ENCODE measurements at regions not wholly inside any gene's neighbourhood (a gene's known extent, or its start where the extent isn't known, plus 50 kb on each side); places are given as distances from the start of the nearest gene placed in this dataset.

DNA sequence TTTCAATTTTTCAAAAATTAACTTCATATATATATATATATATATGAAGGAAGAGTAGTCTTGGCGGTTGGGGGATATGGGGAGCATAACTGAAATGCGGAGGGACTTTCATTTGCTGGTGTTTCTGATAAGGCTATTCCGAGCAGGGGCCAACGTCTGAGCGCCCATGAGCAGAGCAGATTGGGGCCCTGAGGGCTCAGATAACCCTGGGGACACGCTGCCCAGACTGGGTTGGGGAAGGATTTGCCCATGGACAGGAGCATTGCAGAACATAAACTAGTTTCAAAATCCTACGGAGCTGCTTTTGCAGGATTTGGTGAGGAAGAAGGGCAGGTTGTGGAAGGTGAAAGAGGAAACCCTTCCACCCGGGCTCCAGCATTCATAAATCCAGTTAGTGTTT, 240.2 kb downstream of the IRX1 start:
- no peak overlapping the region for H3K4me3 ChIP-seq
- H3K27me3 ChIP-seq = no peaks in the 10 kb centered on the region
- H3K9me3 ChIP-seq = no peaks in the 10 kb centered on the region
- no peaks in the 10 kb centered on the region for H3K4me1 ChIP-seq
- intact Hi-C loops (cut with DNase I) = no loop called here
- H3K36me3 ChIP-seq = no peaks in the 10 kb centered on the region
- TF ChIP-seq, protein P1, sequence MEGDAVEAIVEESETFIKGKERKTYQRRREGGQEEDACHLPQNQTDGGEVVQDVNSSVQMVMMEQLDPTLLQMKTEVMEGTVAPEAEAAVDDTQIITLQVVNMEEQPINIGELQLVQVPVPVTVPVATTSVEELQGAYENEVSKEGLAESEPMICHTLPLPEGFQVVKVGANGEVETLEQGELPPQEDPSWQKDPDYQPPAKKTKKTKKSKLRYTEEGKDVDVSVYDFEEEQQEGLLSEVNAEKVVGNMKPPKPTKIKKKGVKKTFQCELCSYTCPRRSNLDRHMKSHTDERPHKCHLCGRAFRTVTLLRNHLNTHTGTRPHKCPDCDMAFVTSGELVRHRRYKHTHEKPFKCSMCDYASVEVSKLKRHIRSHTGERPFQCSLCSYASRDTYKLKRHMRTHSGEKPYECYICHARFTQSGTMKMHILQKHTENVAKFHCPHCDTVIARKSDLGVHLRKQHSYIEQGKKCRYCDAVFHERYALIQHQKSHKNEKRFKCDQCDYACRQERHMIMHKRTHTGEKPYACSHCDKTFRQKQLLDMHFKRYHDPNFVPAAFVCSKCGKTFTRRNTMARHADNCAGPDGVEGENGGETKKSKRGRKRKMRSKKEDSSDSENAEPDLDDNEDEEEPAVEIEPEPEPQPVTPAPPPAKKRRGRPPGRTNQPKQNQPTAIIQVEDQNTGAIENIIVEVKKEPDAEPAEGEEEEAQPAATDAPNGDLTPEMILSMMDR (IDR thresholded peaks at IDR 0.05) = no peak
- DNase-seq (ENCODE audit: low spot score in 2 of 2) = no peak
- no peak overlapping the region for H3K27ac ChIP-seq

DNA sequence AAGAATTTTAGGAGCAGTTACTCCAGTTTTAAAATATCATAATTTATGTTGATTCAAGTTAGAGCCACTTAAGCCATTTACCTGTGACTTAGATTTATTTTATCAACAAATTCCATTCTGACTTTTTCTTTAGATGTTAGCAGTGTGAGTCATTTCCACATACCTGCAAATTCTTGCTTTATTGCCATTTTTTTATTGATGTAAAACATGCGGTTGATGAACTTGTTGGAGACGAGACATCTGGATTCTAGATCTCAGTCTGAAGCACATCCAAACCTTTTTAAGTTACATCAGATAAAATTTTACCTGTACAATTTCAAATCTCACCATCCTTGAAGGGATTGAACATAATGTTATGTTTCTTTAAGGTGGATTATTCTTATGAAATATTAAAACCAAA, 240.9 kb downstream of the IRX1 start:
- Histone ChIP-seq H3K4me3 (no peak overlapping the region), H3K27ac (no peak overlapping the region), H3K27me3 (no peaks in the 10 kb centered on the region), H3K9me3 (no peaks in the 10 kb centered on the region), H3K4me1 (no peaks in the 10 kb centered on the region), H3K36me3 (no peaks in the 10 kb centered on the region)
- intact Hi-C loops (cut with DNase I) = no loop called here
- TF ChIP-seq, protein P1 (IDR thresholded peaks at IDR 0.05) = no peak
- no peak for DNase-seq (ENCODE audit: low spot score in 2 of 2)

DNA sequence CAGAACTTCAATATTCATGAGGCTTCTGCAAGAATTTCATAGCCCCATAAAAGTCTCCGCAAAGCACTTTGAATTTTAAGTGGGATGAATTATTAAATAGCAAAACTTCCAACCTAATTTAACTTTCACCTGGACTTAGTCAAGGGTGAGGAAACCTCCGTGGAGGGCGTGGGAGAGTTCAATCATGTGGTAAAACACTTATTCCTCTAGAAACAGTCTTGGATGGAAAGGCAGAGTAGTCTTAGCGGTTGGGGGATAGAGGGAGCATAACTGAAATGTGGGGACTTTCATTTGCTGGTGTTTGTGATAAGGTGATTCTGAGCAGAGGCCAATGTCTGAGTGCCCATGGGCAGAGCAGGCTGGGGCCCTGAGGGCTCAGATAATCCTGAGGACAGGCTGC, 241.9 kb downstream of the IRX1 start:
- no peaks in the 10 kb centered on the region for H3K27me3 ChIP-seq
- no peak overlapping the region for H3K4me3 ChIP-seq
- H3K36me3 ChIP-seq = no peaks in the 10 kb centered on the region

DNA sequence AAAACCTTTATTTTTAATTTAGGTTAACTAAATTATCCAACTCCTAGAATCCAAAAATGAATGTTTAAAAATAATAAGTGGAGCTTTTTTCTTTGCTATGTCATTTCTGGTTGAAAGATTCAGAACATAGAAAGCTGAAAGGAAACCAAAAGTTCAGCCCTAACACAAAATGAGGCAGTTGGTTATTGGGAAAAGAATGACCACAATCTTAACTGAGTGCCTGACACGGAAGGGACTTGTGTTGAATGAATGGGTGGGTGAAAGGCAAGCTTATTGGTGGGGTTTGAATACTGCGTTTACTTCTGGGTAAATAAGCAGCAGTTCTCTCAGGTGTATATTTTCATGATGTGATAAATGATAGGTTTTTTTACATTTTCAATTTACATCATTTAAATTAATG, 243.5 kb downstream of the IRX1 start:
- H3K9me3 ChIP-seq = no peaks in the 10 kb centered on the region
- H3K27ac ChIP-seq = no peak overlapping the region
- no peak overlapping the region for H3K4me3 ChIP-seq
- TF ChIP-seq, protein P1 (IDR thresholded peaks at IDR 0.05) = no peak
- DNase-seq (ENCODE audit: low spot score in 2 of 2) = no peak
- intact Hi-C loops (cut with DNase I) = no loop called here
- H3K4me1 ChIP-seq = peaks cover 0 to 4% of the 10 kb centered on the region in 2 donors
- H3K27me3 ChIP-seq = no peaks in the 10 kb centered on the region
- H3K36me3 ChIP-seq = no peaks in the 10 kb centered on the region

More for the DNA sequence above, 241.9 kb downstream of the IRX1 start:
- no peaks in the 10 kb centered on the region for H3K9me3 ChIP-seq
- no peaks in the 10 kb centered on the region for H3K4me1 ChIP-seq
- TF ChIP-seq, protein P1 (IDR thresholded peaks at IDR 0.05) = no peak
- intact Hi-C loops (cut with DNase I) = no loop called here
- DNase-seq (ENCODE audit: low spot score in 2 of 2) = no peak
- no peak overlapping the region for H3K27ac ChIP-seq

DNA sequence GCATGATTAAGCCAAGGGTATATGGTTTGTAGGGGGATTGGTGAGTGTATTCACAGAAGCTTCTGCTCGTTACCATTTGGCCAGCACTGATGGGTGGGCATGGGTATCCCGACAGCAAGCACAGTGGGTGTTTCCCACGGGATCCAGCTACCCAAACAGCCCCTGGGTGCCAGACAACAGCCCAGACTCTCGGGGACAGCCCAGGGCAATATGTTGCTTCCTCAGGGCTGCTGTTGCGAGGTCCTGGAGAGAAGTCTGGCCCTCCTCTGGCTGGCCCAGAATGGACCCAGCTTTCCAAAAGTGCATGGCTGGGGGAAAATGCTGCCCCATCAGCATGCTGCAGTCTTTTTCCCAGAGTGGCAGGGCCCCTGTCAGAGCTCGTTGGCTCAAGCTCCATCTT, 247.0 kb downstream of the IRX1 start:
- Histone ChIP-seq H3K36me3 (no peaks in the 10 kb centered on the region), H3K4me1 (peaks cover 0 to 4% of the 10 kb centered on the region in 2 donors), H3K4me3 (no peak overlapping the region), H3K9me3 (no peaks in the 10 kb centered on the region), H3K27me3 (no peaks in the 10 kb centered on the region), H3K27ac (no peak overlapping the region)
- TF ChIP-seq, protein P1 (IDR thresholded peaks at IDR 0.05) = no peak
- no peak for DNase-seq (ENCODE audit: low spot score in 2 of 2)
- intact Hi-C loops (cut with DNase I) = no loop called here

DNA sequence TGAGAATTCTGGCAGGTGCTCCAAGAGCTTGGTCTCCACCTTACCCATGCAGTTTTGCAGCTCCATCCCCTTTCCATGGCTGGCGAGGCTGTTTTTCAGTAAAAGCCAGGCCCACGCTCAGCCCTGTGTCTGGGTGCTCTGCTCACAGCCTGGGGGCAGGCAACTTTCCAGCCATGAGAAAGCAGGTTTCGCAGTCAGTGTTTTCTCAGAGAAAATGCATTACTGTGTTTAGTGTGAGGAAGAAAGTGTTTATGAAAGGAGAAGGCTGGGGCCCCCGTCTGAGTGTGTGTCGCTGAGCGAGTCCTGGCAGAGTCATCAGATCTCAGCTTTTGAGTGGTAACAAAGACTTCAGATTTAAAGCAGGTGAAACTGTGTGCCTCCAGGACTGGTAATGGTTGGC, 248.1 kb downstream of the IRX1 start:
- DNase-seq (ENCODE audit: low spot score in 2 of 2) = no peak
- Histone ChIP-seq H3K27ac (no peak overlapping the region), H3K9me3 (no peaks in the 10 kb centered on the region), H3K36me3 (no peaks in the 10 kb centered on the region), H3K27me3 (no peaks in the 10 kb centered on the region), H3K4me1 (peaks cover 0 to 4% of the 10 kb centered on the region in 2 donors), H3K4me3 (no peak overlapping the region)
- TF ChIP-seq, protein P1 (IDR thresholded peaks at IDR 0.05) = no peak
- intact Hi-C loops (cut with DNase I) = no loop called here
